ENCODE measurements at regions not wholly inside any gene's neighbourhood (a gene's known extent, or its start where the extent isn't known, plus 50 kb on each side); places are given as distances from the start of the nearest gene placed in this dataset.

DNA sequence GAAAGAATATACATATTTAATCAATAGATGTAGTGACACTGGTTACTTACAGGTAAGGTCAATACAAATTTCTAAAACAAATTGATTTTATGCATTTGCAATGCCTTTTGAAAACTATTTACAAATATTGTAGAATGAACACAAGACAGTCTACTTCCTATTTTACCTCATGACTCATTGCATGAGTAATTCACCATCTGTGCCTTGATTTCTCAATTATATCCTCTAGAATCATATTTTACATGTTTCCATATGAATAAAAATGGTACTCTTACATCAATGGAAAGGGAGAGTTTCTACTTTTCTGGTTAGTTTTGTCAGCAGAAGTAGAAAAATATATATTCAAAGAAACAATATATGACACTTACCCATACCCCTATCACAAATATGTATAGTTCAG is 203.8 kb upstream of the CDH7 start:
- no peak overlapping the region for H3K4me3 ChIP-seq (ENCODE audit: low read depth, low read length)
- no peaks in the 10 kb centered on the region for H3K27me3 ChIP-seq (ENCODE audit: control insufficient read depth, insufficient read depth, low read length)
- no peak for DNase-seq (ENCODE audit: low read depth)
- no peaks in the 10 kb centered on the region for H3K36me3 ChIP-seq (ENCODE audit: control insufficient read depth, insufficient read depth, low read length)
- TF ChIP-seq CTCF (IDR thresholded peaks at IDR 0.05; ENCODE audit: insufficient read depth, low read length, poor library complexity, severe bottlenecking) = no peak

- no peak overlapping the region for H3K4me3 ChIP-seq (ENCODE audit: low read depth, low read length)
- no peak for TF ChIP-seq CTCF (IDR thresholded peaks at IDR 0.05; ENCODE audit: insufficient read depth, low read length, poor library complexity, severe bottlenecking)
- no peaks in the 10 kb centered on the region for H3K27me3 ChIP-seq (ENCODE audit: control insufficient read depth, insufficient read depth, low read length)
- DNase-seq (ENCODE audit: low read depth) = no peak
- H3K36me3 ChIP-seq (ENCODE audit: control insufficient read depth, insufficient read depth, low read length) = no peaks in the 10 kb centered on the region
Measured at GRCh38 chr18:65544701-65545100, 206.1 kb upstream of the CDH7 start.

GRCh38 chr18:65527879-65528633 is 222.8 kb upstream of the CDH7 start:
- Histone ChIP-seq H3K36me3 (ENCODE audit: control insufficient read depth, insufficient read depth, low read length) (no peaks in the 10 kb centered on the region), H3K27me3 (ENCODE audit: control insufficient read depth, insufficient read depth, low read length) (no peaks in the 10 kb centered on the region), H3K4me3 (ENCODE audit: low read depth, low read length) (no peak overlapping the region)
- no peak for DNase-seq (ENCODE audit: low read depth)
- no peak for TF ChIP-seq CTCF (IDR thresholded peaks at IDR 0.05; ENCODE audit: insufficient read depth, low read length, poor library complexity, severe bottlenecking)

- Histone ChIP-seq H3K36me3 (ENCODE audit: control insufficient read depth, insufficient read depth, low read length) (no peaks in the 10 kb centered on the region), H3K27me3 (ENCODE audit: control insufficient read depth, insufficient read depth, low read length) (no peaks in the 10 kb centered on the region)
- TF ChIP-seq CTCF (IDR thresholded peaks at IDR 0.05; ENCODE audit: insufficient read depth, low read length, poor library complexity, severe bottlenecking) = no peak
Measured at GRCh38 chr18:65526099-65526498, 224.7 kb upstream of the CDH7 start.

GRCh38 chr18:65523461-65523860 is 227.4 kb upstream of the CDH7 start:
- no peak for TF ChIP-seq CTCF (IDR thresholded peaks at IDR 0.05; ENCODE audit: insufficient read depth, low read length, poor library complexity, severe bottlenecking)
- Histone ChIP-seq H3K4me3 (ENCODE audit: low read depth, low read length) (no peak overlapping the region), H3K27me3 (ENCODE audit: control insufficient read depth, insufficient read depth, low read length) (no peaks in the 10 kb centered on the region), H3K36me3 (ENCODE audit: control insufficient read depth, insufficient read depth, low read length) (no peaks in the 10 kb centered on the region)
- no peak for DNase-seq (ENCODE audit: low read depth)

More at GRCh38 chr18:65526099-65526498, 224.7 kb upstream of the CDH7 start:
- H3K4me3 ChIP-seq (ENCODE audit: low read depth, low read length) = no peak overlapping the region
- DNase-seq (ENCODE audit: low read depth) = no peak

- no peaks in the 10 kb centered on the region for H3K27me3 ChIP-seq (ENCODE audit: control insufficient read depth, insufficient read depth, low read length)
- no peaks in the 10 kb centered on the region for H3K36me3 ChIP-seq (ENCODE audit: control insufficient read depth, insufficient read depth, low read length)
- H3K4me3 ChIP-seq (ENCODE audit: low read depth, low read length) = no peak overlapping the region
- no peak for DNase-seq (ENCODE audit: low read depth)
- TF ChIP-seq CTCF (IDR thresholded peaks at IDR 0.05; ENCODE audit: insufficient read depth, low read length, poor library complexity, severe bottlenecking) = no peak
Measured at GRCh38 chr18:65522907-65523306, 227.9 kb upstream of the CDH7 start.

All from kidney epithelial cell (primary cell).